GM12878 (cell line): ENCODE measurements at regions not wholly inside any gene's neighbourhood (a gene's known extent, or its start where the extent isn't known, plus 50 kb on each side); places are given as distances from the start of the nearest gene placed in this dataset.

ENCODE experiments used
- ATAC-seq: fragments of 200-7000 bp; cut with Tn5 transposase; 3 replicates; pipeline ENCODE4 v1.9.1; 2020; ENCODE audit warnings: mild to moderate bottlenecking, moderate library complexity
- BruUV-seq: library from RNA; stranded (reverse); fragments of 400-500 nt; replicated peaks from 2 replicates; lab custom pipeline; 2021; lab: Mats Ljungman, UMichigan
- CTCF ChIA-PET: fragments of 300-600 bp; sonication (Branson Sonifier 250); formaldehyde crosslinking; extraction: SDS; loops from one replicate; lab custom pipeline; 2021; ENCODE audit warnings: inconsistent platforms; lab: Yijun Ruan, JAX
- POLR2A ChIA-PET: fragments of 350-600 bp; formaldehyde crosslinking; extraction: SDS; loops from one replicate; lab custom pipeline; 2021; ENCODE audit warnings: inconsistent platforms; lab: Charles Lee
- RAD21 ChIA-PET: fragments of 300-600 bp; sonication (Branson Sonifier 250); formaldehyde crosslinking; loops from one replicate; lab custom pipeline; 2023; ENCODE audit warnings: antibody characterized with exemption; ENCODE audit not compliant: unreplicated experiment; lab: Charles Lee
- SMC1A ChIA-PET: fragments of 300-600 bp; sonication (Branson Sonifier 250); formaldehyde crosslinking; loops from one replicate; lab custom pipeline; 2023; ENCODE audit not compliant: unreplicated experiment, uncharacterized antibody; lab: Charles Lee
- DNase-seq: peaks from one replicate; pipeline ENCODE4 v3.0.0-alpha.2; 2011; ENCODE audit warnings: low read depth, low spot score
- FAIRE-seq: peaks from 3 replicates; lab custom pipeline; 2011; peaks lifted over from hg19 to GRCh38; lab: Jason Lieb, UNC
- H2AFZ ChIP-seq: 2 replicates; pipeline ENCODE4 v1.6.0; 2011; ENCODE audit warnings: low read depth, low read length, control low read depth; ENCODE audit not compliant: control insufficient read depth
- H3K27ac ChIP-seq: 2 replicates; pipeline ENCODE4 v1.5.1; 2011; ENCODE audit warnings: control low read depth; ENCODE audit not compliant: control insufficient read depth, insufficient read depth
- H3K27me3 ChIP-seq, 2 experiments: replicated peaks in 1 of 2; 2 replicates each; pipeline versions ENCODE4 v1.6.0 to v1.6.1; 2011; ENCODE audit warnings: low read length in 1 of 2; ENCODE audit not compliant: control insufficient read depth in 2 of 2, insufficient read depth in 2 of 2
- H3K36me3 ChIP-seq, 2 experiments: 2 replicates each; pipeline ENCODE4 v1.5.1; 2011; ENCODE audit warnings: low read length in 1 of 2; ENCODE audit not compliant: control insufficient read depth in 2 of 2, insufficient read depth in 2 of 2
- H3K4me1 ChIP-seq: 2 replicates; pipeline ENCODE4 v1.6.1; 2011; ENCODE audit warnings: mild to moderate bottlenecking, low read length, moderate library complexity, mixed read lengths; ENCODE audit not compliant: control insufficient read depth, insufficient read depth
- H3K4me2 ChIP-seq: 2 replicates; pipeline ENCODE4 v1.6.0; 2011; ENCODE audit warnings: control low read depth; ENCODE audit not compliant: control insufficient read depth, insufficient read depth
- H3K4me3 ChIP-seq: fragments of 200-600 bp; sonication (generic); 2 replicates; pipeline ENCODE4 v1.5.1; 2016
- H3K79me2 ChIP-seq: 2 replicates; pipeline ENCODE4 v1.6.0; 2011; ENCODE audit warnings: low read length; ENCODE audit not compliant: control insufficient read depth, insufficient read depth
- H3K9ac ChIP-seq: 2 replicates; pipeline ENCODE4 v1.8.0; 2011; ENCODE audit warnings: low read length, control low read depth, mixed read lengths; ENCODE audit not compliant: control insufficient read depth, insufficient read depth
- H3K9me3 ChIP-seq: replicated peaks from 3 replicates; pipeline ENCODE4 v1.5.1; 2011; ENCODE audit warnings: mild to moderate bottlenecking, low read length; ENCODE audit not compliant: control insufficient read depth, insufficient read depth
- H4K20me1 ChIP-seq: 2 replicates; pipeline ENCODE4 v1.6.0; 2011; ENCODE audit not compliant: control insufficient read depth, insufficient read depth
- CHD1 ChIP-seq: IDR thresholded peaks from 2 replicates; pipeline ENCODE4 v1.6.1; 2012; ENCODE audit warnings: low read depth, low read length, improper control_type of control experiment
- CTCF ChIP-seq, 3 experiments: IDR thresholded peaks in 2 of 3; conservative IDR thresholded peaks in 1 of 3; 2 replicates each; pipeline ENCODE4 v1.5.1; 2011; ENCODE audit warnings: low read depth in 3 of 3, low read length in 3 of 3, mild to moderate bottlenecking in 3 of 3, control low read depth in 2 of 3, moderate library complexity in 2 of 3, inconsistent platforms in 1 of 3, mixed read lengths in 1 of 3; ENCODE audit not compliant: control insufficient read depth in 2 of 3, insufficient read depth in 1 of 3; ENCODE audit errors: extremely low read depth in 1 of 3
- EP300 ChIP-seq, 2 experiments: fragments of 150-350 bp in 1 of 2; IDR thresholded peaks; 2 replicates each; pipeline ENCODE4 v1.6.1; 2011 to 2012; ENCODE audit warnings: low read depth in 2 of 2, low read length in 2 of 2, borderline replicate concordance in 1 of 2, improper control_type of control experiment in 1 of 2, inconsistent platforms in 1 of 2; ENCODE audit not compliant: control insufficient read depth in 1 of 2
- MXI1 ChIP-seq: fragments of 150-350 bp; IDR thresholded peaks from 2 replicates; pipeline ENCODE4 v1.6.1; 2011; ENCODE audit warnings: low read depth, mild to moderate bottlenecking, inconsistent platforms, low read length, improper control_type of control experiment
- NR2F1 ChIP-seq: fragments of 450-650 bp; conservative IDR thresholded peaks from 2 replicates; pipeline ENCODE4 v1.6.1; 2017; ENCODE audit warnings: mild to moderate bottlenecking
- RAD51 ChIP-seq: fragments of 450-650 bp; IDR thresholded peaks from 2 replicates; pipeline ENCODE4 v1.6.1; 2016; ENCODE audit warnings: moderate library complexity, mild to moderate bottlenecking, inconsistent platforms
- RBBP5 ChIP-seq: fragments of 200-600 bp; sonication (generic); conservative IDR thresholded peaks from 2 replicates; pipeline ENCODE4 v1.6.1; 2016
- TAF1 ChIP-seq: IDR thresholded peaks from 2 replicates; pipeline ENCODE4 v1.6.1; 2011; ENCODE audit warnings: mild to moderate bottlenecking, low read depth, low read length, borderline replicate concordance
- TCF3 ChIP-seq: IDR thresholded peaks from 2 replicates; pipeline ENCODE4 v1.6.1; 2012; ENCODE audit warnings: low read depth, mild to moderate bottlenecking, low read length, borderline replicate concordance; ENCODE audit not compliant: insufficient read depth
- ZNF384 ChIP-seq: IDR thresholded peaks from 2 replicates; pipeline ENCODE4 v1.6.1; 2012; ENCODE audit warnings: low read depth, mild to moderate bottlenecking, low read length, improper control_type of control experiment, borderline replicate concordance
- in situ Hi-C: fragments of 300-500 bp; cut with MboI; formaldehyde crosslinking; loops from 9 replicates; pipeline ENCODE4 v1.14.3; 2018; ENCODE audit warnings: mixed read lengths
- intact Hi-C: fragments of 100-400 bp; cut with micrococcal nuclease; formaldehyde crosslinking; loops from one replicate; pipeline ENCODE4 v1.14.2; 2022; ENCODE audit not compliant: unreplicated experiment
- TF ChIP-seq, protein P1 (sequence below): fragments of 450-650 bp; conservative IDR thresholded peaks from 2 replicates; pipeline ENCODE4 v1.6.1; 2017; ENCODE audit warnings: mild to moderate bottlenecking, moderate library complexity
- TF ChIP-seq, protein P2 (sequence below): IDR thresholded peaks from 2 replicates; pipeline ENCODE4 v1.6.1; 2011; ENCODE audit warnings: borderline replicate concordance, low read depth, mild to moderate bottlenecking, moderate library complexity, low read length; ENCODE audit not compliant: insufficient read depth, poor library complexity, severe bottlenecking

GRCh38 chr6:101199441-101199840 lies 194.1 kb upstream of the GRIK2 start:
- ChIA-PET CTCF (no interaction called here), RAD21 (no interaction called here), POLR2A (no interaction called here), SMC1A (no interaction called here)
- BruUV-seq = no TSS peak
- H3K9me3 ChIP-seq = no peaks in the 10 kb centered on the region
- H3K79me2 ChIP-seq = no peaks in the 10 kb centered on the region
- H3K4me1 ChIP-seq = no peaks in the 10 kb centered on the region
- H3K4me3 ChIP-seq = no peak overlapping the region
- no peak for TF ChIP-seq NR2F1
- no peak overlapping the region for H3K9ac ChIP-seq
- no peak overlapping the region for H3K4me2 ChIP-seq
- no peak for DNase-seq
- H3K27me3 ChIP-seq = no peaks in the 10 kb centered on the region
- no peak for ATAC-seq
- H3K27ac ChIP-seq = no peak overlapping the region
- intact Hi-C loops (no loop called here), in situ Hi-C loops (no loop called here)
- no peak for FAIRE-seq
- no peak overlapping the region for H2AFZ ChIP-seq
- no peaks in the 10 kb centered on the region for H3K36me3 ChIP-seq
- no peaks in the 10 kb centered on the region for H4K20me1 ChIP-seq

DNA sequence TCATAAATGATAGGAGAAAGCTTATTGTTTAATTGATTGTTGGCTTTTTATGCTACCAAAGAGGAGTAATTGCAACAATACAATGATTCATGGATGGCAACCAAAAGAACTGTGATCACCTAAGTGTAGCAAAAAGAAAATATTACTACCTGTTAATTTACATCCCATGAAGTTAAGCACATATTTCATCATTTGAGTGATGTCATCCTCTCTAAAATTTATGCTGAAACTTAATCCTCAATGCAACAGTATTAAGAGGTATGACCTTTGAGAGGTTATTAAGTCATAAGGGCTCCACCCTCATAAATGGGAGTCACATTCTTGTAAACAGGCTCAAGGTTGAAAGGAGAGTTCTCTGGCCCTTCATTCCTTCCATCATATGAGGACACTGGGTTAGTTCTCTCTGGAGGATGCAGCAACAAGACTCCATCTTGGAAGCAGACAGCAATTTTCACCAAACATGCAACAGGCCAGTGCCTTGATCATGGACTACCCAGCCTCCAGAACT lies 190.6 kb upstream of the GRIK2 start:
- no peaks in the 10 kb centered on the region for H3K4me1 ChIP-seq
- RAD21 ChIA-PET = no interaction called here
- in situ Hi-C loops = no loop called here

More for the DNA sequence above, 190.6 kb upstream of the GRIK2 start:
- Histone ChIP-seq H3K27ac (no peak overlapping the region), H3K9ac (no peak overlapping the region), H4K20me1 (no peaks in the 10 kb centered on the region), H3K4me3 (no peak overlapping the region), H3K27me3 (no peaks in the 10 kb centered on the region), H3K36me3 (no peaks in the 10 kb centered on the region), H3K4me2 (no peak overlapping the region), H3K9me3 (no peaks in the 10 kb centered on the region), H3K79me2 (no peaks in the 10 kb centered on the region), H2AFZ (no peak overlapping the region)
- ChIA-PET POLR2A (no interaction called here), SMC1A (no interaction called here), CTCF (no interaction called here)
- FAIRE-seq (no peak), DNase-seq (no peak), ATAC-seq (no peak)
- TF ChIP-seq TAF1 (no peak), RBBP5 (no peak), ZNF384 (no peak), MXI1 (no peak), CHD1 (no peak), RAD51 (no peak), EP300 (IDR thresholded peaks at IDR 0.05; ENCODE audit: borderline replicate concordance in 1 of 2, control insufficient read depth in 1 of 2, low read depth in 2 of 2, low read length in 2 of 2) (no peak), CTCF (IDR thresholded peaks at IDR 0.05 in 2 of 3, conservative IDR thresholded peaks at IDR 0.05 in 1 of 3; ENCODE audit: control insufficient read depth in 2 of 3, extremely low read depth in 1 of 3, insufficient read depth in 1 of 3, low read depth in 3 of 3, low read length in 3 of 3) (no peak), TCF3 (no peak)
- TF ChIP-seq, protein P1, sequence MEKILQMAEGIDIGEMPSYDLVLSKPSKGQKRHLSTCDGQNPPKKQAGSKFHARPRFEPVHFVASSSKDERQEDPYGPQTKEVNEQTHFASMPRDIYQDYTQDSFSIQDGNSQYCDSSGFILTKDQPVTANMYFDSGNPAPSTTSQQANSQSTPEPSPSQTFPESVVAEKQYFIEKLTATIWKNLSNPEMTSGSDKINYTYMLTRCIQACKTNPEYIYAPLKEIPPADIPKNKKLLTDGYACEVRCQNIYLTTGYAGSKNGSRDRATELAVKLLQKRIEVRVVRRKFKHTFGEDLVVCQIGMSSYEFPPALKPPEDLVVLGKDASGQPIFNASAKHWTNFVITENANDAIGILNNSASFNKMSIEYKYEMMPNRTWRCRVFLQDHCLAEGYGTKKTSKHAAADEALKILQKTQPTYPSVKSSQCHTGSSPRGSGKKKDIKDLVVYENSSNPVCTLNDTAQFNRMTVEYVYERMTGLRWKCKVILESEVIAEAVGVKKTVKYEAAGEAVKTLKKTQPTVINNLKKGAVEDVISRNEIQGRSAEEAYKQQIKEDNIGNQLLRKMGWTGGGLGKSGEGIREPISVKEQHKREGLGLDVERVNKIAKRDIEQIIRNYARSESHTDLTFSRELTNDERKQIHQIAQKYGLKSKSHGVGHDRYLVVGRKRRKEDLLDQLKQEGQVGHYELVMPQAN = no peak
- TF ChIP-seq, protein P2, sequence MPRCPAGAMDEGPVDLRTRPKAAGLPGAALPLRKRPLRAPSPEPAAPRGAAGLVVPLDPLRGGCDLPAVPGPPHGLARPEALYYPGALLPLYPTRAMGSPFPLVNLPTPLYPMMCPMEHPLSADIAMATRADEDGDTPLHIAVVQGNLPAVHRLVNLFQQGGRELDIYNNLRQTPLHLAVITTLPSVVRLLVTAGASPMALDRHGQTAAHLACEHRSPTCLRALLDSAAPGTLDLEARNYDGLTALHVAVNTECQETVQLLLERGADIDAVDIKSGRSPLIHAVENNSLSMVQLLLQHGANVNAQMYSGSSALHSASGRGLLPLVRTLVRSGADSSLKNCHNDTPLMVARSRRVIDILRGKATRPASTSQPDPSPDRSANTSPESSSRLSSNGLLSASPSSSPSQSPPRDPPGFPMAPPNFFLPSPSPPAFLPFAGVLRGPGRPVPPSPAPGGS = no peak
- BruUV-seq = no TSS peak
- intact Hi-C loops = no loop called here
